ENCODE measurements at regions not wholly inside any gene's neighbourhood (a gene's known extent, or its start where the extent isn't known, plus 50 kb on each side); places are given as distances from the start of the nearest gene placed in this dataset.

- no peak for FAIRE-seq
Observed at GRCh38 chr5:51279983-51280706, 103.1 kb upstream of the ISL1 start.

GRCh38 chr5:51286046-51286445 is 97.2 kb upstream of the ISL1 start:
- no peak for FAIRE-seq

GRCh38 chr5:51302343-51302742 is 80.9 kb upstream of the ISL1 start:
- no peak for FAIRE-seq

- no peak for FAIRE-seq
Observed at GRCh38 chr5:51326844-51327243, 56.4 kb upstream of the ISL1 start.
